GM13976 (cell line): ENCODE measurements at regions not wholly inside any gene's neighbourhood (a gene's known extent, or its start where the extent isn't known, plus 50 kb on each side); places are given as distances from the start of the nearest gene placed in this dataset.

Experiments
- DNase-seq: peaks from one replicate; pipeline ENCODE4 v3.0.0; 2012; ENCODE audit warnings: low spot score
- CTCF ChIP-seq: IDR thresholded peaks from 2 replicates; pipeline ENCODE4 v1.5.1; 2012; ENCODE audit warnings: borderline replicate concordance, mild to moderate bottlenecking; ENCODE audit not compliant: insufficient read depth; ENCODE audit errors: extremely low read depth, missing control alignments, control extremely low read depth
- in situ Hi-C: fragments of 300-500 bp; cut with MboI; formaldehyde crosslinking; loops from one replicate; pipeline ENCODE4 v1.12.0; 2022; ENCODE audit warnings: low sequenced_read_pairs, mixed read lengths, inconsistent platforms; ENCODE audit not compliant: unreplicated experiment

DNA sequence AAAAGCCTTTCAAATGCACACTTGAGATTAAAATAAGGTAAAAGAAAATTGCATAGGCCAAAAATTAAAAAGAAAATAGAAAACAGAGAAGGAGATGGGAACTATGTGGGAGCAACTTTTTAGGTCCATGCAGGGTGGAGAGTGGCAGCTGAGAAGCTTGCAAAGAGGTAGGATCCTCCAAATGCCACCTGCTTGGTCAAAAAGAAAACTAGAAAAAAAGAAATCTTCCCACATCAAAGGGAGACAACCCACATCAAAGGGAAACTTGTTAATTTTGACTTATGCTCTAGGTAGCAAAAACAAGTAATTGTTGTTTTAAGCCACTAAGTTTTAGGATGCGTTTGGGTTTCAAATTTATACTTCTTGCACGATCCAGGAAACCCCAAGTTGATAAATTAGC is 342.9 kb downstream of the IL20RB start:
- TF ChIP-seq CTCF = no peak
- DNase-seq = no peak
- in situ Hi-C loops = no loop called here

GRCh38 chr3:137304313-137305056 is 346.7 kb downstream of the IL20RB start:
- no peak for DNase-seq
- in situ Hi-C loops = no loop called here
- no peak for TF ChIP-seq CTCF

DNA sequence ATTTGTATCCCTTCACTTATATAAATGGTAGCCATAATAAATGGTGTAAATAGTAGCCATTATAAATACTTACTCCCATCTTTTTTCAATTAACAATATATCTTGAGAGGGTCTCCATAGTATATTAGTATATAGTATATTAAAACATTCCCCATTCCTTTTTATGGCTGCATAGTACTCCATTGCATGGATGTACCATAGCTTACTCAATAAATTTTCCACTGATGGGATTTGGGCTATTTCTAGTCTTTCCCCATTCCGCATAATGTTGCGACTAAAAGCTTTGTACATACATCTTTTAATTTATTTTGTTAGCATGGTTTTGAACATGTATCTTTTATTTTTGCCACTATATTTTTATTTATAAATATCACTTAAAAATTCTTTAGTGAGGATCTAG is 366.3 kb downstream of the IL20RB start:
- TF ChIP-seq CTCF = no peak

GRCh38 chr3:137325170-137325569 is 367.4 kb downstream of the IL20RB start:
- in situ Hi-C loops = no loop called here

More for the DNA sequence above, 366.3 kb downstream of the IL20RB start:
- no peak for DNase-seq
- in situ Hi-C loops = no loop called here

DNA sequence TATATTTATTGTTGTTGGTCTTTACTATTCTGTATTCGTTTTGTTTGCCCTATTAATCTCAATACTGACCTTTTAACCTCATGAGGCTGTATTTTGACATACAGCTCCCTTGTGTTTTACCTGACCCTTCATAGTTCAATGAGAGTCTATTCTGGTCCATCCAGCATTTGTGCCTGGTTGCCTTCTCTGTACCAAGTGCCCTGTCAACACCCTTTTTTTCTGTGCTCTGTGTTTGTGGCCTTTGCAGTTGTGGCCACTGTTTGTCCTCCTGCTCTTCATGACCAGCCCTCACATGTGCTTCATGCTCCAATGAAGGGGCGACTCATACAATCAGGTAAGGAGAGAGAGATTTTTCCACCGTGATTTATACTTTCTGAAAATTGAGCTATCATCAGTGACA is 368.2 kb downstream of the IL20RB start:
- no peak for DNase-seq
- TF ChIP-seq CTCF = no peak
- in situ Hi-C loops = no loop called here

More at GRCh38 chr3:137325170-137325569, 367.4 kb downstream of the IL20RB start:
- DNase-seq = no peak
- TF ChIP-seq CTCF = no peak

DNA sequence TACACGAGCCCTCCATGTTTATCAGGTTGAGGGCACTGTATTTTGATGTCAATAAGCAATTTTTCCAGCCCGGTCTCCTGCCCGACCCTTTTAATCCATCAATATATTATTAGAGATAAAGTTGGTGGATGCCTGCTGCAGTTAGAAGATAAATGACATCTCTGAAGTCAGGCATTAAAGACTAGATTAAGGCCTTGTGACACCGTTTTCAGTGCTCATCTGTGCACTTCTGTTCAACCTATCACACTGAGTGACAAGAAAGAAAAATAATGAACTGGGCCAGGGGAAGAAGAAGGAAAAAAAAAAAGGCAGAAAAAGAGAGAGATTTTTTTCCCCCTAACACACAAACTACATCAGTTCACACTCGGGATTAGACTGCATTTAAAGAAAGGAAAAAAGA is 371.8 kb downstream of the IL20RB start:
- in situ Hi-C loops = no loop called here
- TF ChIP-seq CTCF = no peak
- DNase-seq = no peak

GRCh38 chr3:137330246-137330645 is 372.5 kb downstream of the IL20RB start:
- DNase-seq = no peak
- no peak for TF ChIP-seq CTCF
- in situ Hi-C loops = no loop called here
